Body of pancreas (tissue), 4 donors: ENCODE measurements at regions not wholly inside any gene's neighbourhood (a gene's known extent, or its start where the extent isn't known, plus 50 kb on each side); places are given as distances from the start of the nearest gene placed in this dataset.

Source experiments
- ATAC-seq: fragments of 150-250 bp; one replicate; pipeline ENCODE4 v1.9.1; 2016
- DNase-seq, 4 donors: peaks; one replicate each; pipeline ENCODE4 v3.0.0-alpha.2; 2019
- H3K27ac ChIP-seq, 4 donors: fragments of 200-600 bp; sonication (generic); 1 replicate in 3 of 4; 2 replicates in 1 of 4; pipeline versions ENCODE4 v1.5.1 to v1.6.1; 2016 to 2019; ENCODE audit warnings: mild to moderate bottlenecking in 1 of 4, mixed read lengths in 1 of 4, moderate library complexity in 1 of 4
- H3K27me3 ChIP-seq, 2 donors: fragments of 200-600 bp; sonication (generic); one replicate each; pipeline ENCODE4 v1.6.0; 2016; ENCODE audit warnings: mild to moderate bottlenecking in 1 of 2
- H3K36me3 ChIP-seq, 2 donors: fragments of 200-600 bp; sonication (generic); replicated peaks in 1 of 2; 2 replicates each; pipeline ENCODE4 v1.5.1; 2016; ENCODE audit warnings: low read depth in 2 of 2; ENCODE audit not compliant: insufficient read depth in 1 of 2
- H3K4me1 ChIP-seq: fragments of 200-600 bp; sonication (generic); one replicate; pipeline ENCODE4 v1.6.0; 2016
- H3K4me3 ChIP-seq, 2 donors: fragments of 200-600 bp; sonication (generic); 1 replicate in 1 of 2; 2 replicates in 1 of 2; pipeline ENCODE4 v1.5.1; 2016 to 2019
- H3K9me3 ChIP-seq, 3 donors: fragments of 200-600 bp; sonication (generic); 1 replicate in 2 of 3; 2 replicates in 1 of 3; pipeline ENCODE4 v1.5.1; 2016
- POLR2A ChIP-seq, 3 donors: fragments of 450-650 bp; IDR thresholded peaks; one replicate each; pipeline ENCODE4 v1.6.1; 2016; ENCODE audit warnings: antibody characterized with exemption in 3 of 3, mild to moderate bottlenecking in 2 of 3
- WGBS, 2 donors: methylation state at CpG; one replicate each; pipeline ENCODE4 v1.1.5; 2017; 5-methylcytosine and 5-hydroxymethylcytosine counted together
- intact Hi-C: fragments of 100-400 bp; cut with DNase I; formaldehyde crosslinking; loops from one replicate; pipeline ENCODE4 v1.15.1; 2023
- TF ChIP-seq, protein P1 (sequence below), 7 experiments: fragments of 450-650 bp in 4 of 7; fragments of 200-600 bp in 3 of 7; sonication (generic) in 3 of 7; IDR thresholded peaks; one replicate each; pipeline ENCODE4 v1.5.1; 2016 to 2019; ENCODE audit warnings: antibody characterized with exemption in 7 of 7

DNA sequence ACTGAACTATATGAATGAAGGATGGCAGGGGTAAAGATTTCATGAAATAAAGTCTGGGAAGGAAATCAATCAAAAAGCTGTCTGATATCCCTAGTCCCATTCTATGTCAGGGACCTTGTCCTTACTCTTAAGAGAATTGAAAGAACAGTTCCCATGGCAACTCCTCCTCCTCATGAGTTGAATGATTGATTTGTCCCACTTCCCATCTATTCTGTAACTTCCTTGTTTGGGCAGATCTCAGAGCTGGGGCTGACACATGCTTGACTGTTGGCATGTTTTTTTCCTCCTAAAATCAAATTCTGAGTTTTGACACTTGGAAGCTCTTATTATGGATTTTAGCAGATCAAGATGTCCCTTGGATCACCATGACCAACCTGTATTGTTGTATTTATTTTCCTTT is 1138.6 kb upstream of the CDH8 start:
- H3K36me3 ChIP-seq = no peaks in the 10 kb centered on the region
- no peak for TF ChIP-seq POLR2A (IDR thresholded peaks at IDR 0.05)
- TF ChIP-seq, protein P1, sequence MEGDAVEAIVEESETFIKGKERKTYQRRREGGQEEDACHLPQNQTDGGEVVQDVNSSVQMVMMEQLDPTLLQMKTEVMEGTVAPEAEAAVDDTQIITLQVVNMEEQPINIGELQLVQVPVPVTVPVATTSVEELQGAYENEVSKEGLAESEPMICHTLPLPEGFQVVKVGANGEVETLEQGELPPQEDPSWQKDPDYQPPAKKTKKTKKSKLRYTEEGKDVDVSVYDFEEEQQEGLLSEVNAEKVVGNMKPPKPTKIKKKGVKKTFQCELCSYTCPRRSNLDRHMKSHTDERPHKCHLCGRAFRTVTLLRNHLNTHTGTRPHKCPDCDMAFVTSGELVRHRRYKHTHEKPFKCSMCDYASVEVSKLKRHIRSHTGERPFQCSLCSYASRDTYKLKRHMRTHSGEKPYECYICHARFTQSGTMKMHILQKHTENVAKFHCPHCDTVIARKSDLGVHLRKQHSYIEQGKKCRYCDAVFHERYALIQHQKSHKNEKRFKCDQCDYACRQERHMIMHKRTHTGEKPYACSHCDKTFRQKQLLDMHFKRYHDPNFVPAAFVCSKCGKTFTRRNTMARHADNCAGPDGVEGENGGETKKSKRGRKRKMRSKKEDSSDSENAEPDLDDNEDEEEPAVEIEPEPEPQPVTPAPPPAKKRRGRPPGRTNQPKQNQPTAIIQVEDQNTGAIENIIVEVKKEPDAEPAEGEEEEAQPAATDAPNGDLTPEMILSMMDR (IDR thresholded peaks at IDR 0.05) = no peak
- no peak for DNase-seq
- H3K27me3 ChIP-seq = no peaks in the 10 kb centered on the region
- no peak overlapping the region for H3K27ac ChIP-seq
- intact Hi-C loops = no loop called here
- no peak overlapping the region for H3K4me3 ChIP-seq
- ATAC-seq = no peak
- no peaks in the 10 kb centered on the region for H3K4me1 ChIP-seq
- no peaks in the 10 kb centered on the region for H3K9me3 ChIP-seq

- H3K9me3 ChIP-seq = no peaks in the 10 kb centered on the region
- ATAC-seq (no peak), DNase-seq (no peak)
- no peak overlapping the region for H3K4me3 ChIP-seq
- H3K36me3 ChIP-seq = no peaks in the 10 kb centered on the region
- TF ChIP-seq, protein P1 (IDR thresholded peaks at IDR 0.05) = no peak
- no peaks in the 10 kb centered on the region for H3K27me3 ChIP-seq
- no peak overlapping the region for H3K27ac ChIP-seq
- H3K4me1 ChIP-seq = no peaks in the 10 kb centered on the region
- intact Hi-C loops = no loop called here
Measured at GRCh38 chr16:63171545-63171944, 1135.3 kb upstream of the CDH8 start.

GRCh38 chr16:63169100-63169499 is 1132.9 kb upstream of the CDH8 start:
- no peak for ATAC-seq
- TF ChIP-seq POLR2A (IDR thresholded peaks at IDR 0.05) = no peak
- TF ChIP-seq, protein P1 (IDR thresholded peaks at IDR 0.05) = no peak
- intact Hi-C loops = no loop called here
- no peak for DNase-seq
- Histone ChIP-seq H3K9me3 (no peaks in the 10 kb centered on the region), H3K4me3 (no peak overlapping the region), H3K27me3 (no peaks in the 10 kb centered on the region), H3K27ac (no peak overlapping the region), H3K36me3 (no peaks in the 10 kb centered on the region), H3K4me1 (no peaks in the 10 kb centered on the region)
- 80 to 90% methylated on average over 2 of the region's 2 CpGs for WGBS, 2 donors

GRCh38 chr16:63157818-63158217 is 1121.6 kb upstream of the CDH8 start:
- Histone ChIP-seq H3K4me3 (no peak overlapping the region), H3K36me3 (no peaks in the 10 kb centered on the region), H3K4me1 (no peaks in the 10 kb centered on the region), H3K9me3 (no peaks in the 10 kb centered on the region), H3K27me3 (no peaks in the 10 kb centered on the region), H3K27ac (no peak overlapping the region)
- TF ChIP-seq, protein P1 (IDR thresholded peaks at IDR 0.05) = no peak
- no peak for TF ChIP-seq POLR2A (IDR thresholded peaks at IDR 0.05)
- 87 to 89% methylated on average over 5 of the region's 5 CpGs for whole genome bisulfite sequencing, 2 donors
- ATAC-seq = no peak
- intact Hi-C loops = no loop called here
- DNase-seq = no peak

- Histone ChIP-seq H3K27ac (no peak overlapping the region), H3K36me3 (no peaks in the 10 kb centered on the region), H3K4me3 (no peak overlapping the region), H3K4me1 (no peaks in the 10 kb centered on the region), H3K27me3 (no peaks in the 10 kb centered on the region), H3K9me3 (no peaks in the 10 kb centered on the region)
- no peak for TF ChIP-seq POLR2A (IDR thresholded peaks at IDR 0.05)
- TF ChIP-seq, protein P1 (IDR thresholded peaks at IDR 0.05) = no peak
- ATAC-seq = no peak
- DNase-seq = no peak
- 76 to 84% methylated on average over 1 of the region's 1 CpG for WGBS, 2 donors
- intact Hi-C loops = no loop called here
Measured at GRCh38 chr16:63146251-63146650, 1110.0 kb upstream of the CDH8 start.
